Body of pancreas (tissue), 4 donors: ENCODE measurements at regions not wholly inside any gene's neighbourhood (a gene's known extent, or its start where the extent isn't known, plus 50 kb on each side); places are given as distances from the start of the nearest gene placed in this dataset.

Experiments
- POLR2A ChIP-seq, 3 donors: fragments of 450-650 bp; IDR thresholded peaks; one replicate each; pipeline ENCODE4 v1.6.1; 2016; ENCODE audit warnings: antibody characterized with exemption in 3 of 3, mild to moderate bottlenecking in 2 of 3
- TF ChIP-seq, protein P1 (sequence below), 7 experiments: fragments of 450-650 bp in 4 of 7; fragments of 200-600 bp in 3 of 7; sonication (generic) in 3 of 7; IDR thresholded peaks; one replicate each; pipeline ENCODE4 v1.5.1; 2016 to 2019; ENCODE audit warnings: antibody characterized with exemption in 7 of 7

DNA sequence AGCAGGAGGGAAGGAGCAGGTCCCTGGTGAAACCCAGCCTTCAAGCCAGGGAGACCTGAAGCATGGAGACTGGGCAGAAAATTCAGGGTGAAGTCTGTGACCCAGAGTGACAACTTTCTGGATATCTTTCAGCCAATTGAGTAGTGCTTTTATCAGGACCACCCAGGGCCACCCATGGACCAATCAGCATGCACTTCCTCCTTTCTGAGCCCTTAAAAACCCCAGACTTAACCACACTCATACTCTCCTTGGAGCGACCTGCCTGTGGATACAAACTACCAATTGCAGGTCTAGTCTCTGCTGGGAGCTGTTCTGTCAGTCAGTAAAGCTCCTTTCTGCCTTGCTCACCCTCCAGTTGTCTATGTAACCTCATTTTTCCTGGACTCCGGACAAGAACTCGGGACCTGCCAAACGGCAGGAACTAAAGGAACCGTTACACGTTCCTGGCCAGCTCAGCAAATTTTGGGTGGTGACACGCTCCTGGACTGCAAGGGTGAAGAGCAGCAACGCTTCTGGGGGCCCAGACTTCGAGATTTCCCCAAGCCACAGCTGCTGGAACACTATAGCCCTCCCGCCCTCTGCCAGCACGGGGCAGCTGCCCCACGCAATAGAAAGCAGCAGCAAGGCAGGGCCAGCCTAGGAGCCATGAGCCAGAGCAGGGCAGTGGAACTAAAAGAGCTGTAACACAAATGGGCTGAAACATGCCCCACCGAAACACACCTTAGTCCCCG, 1183.4 kb downstream of the AMY1C start:
- TF ChIP-seq, protein P1, sequence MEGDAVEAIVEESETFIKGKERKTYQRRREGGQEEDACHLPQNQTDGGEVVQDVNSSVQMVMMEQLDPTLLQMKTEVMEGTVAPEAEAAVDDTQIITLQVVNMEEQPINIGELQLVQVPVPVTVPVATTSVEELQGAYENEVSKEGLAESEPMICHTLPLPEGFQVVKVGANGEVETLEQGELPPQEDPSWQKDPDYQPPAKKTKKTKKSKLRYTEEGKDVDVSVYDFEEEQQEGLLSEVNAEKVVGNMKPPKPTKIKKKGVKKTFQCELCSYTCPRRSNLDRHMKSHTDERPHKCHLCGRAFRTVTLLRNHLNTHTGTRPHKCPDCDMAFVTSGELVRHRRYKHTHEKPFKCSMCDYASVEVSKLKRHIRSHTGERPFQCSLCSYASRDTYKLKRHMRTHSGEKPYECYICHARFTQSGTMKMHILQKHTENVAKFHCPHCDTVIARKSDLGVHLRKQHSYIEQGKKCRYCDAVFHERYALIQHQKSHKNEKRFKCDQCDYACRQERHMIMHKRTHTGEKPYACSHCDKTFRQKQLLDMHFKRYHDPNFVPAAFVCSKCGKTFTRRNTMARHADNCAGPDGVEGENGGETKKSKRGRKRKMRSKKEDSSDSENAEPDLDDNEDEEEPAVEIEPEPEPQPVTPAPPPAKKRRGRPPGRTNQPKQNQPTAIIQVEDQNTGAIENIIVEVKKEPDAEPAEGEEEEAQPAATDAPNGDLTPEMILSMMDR (IDR thresholded peaks at IDR 0.05), result no peak
- no peak for TF ChIP-seq POLR2A (IDR thresholded peaks at IDR 0.05)
